ENCODE measurements at regions not wholly inside any gene's neighbourhood (a gene's known extent, or its start where the extent isn't known, plus 50 kb on each side); places are given as distances from the start of the nearest gene placed in this dataset.

- no peaks in the 10 kb centered on the region for H4K20me1 ChIP-seq (ENCODE audit: control insufficient read depth, insufficient read depth, insufficient read length)
- H3K27me3 ChIP-seq (ENCODE audit: insufficient read depth, low read length), result no peaks in the 10 kb centered on the region
- Mint-ChIP-seq H3K4me1 (peaks cover 29 to 48% of the 10 kb centered on the region in 2 experiments), H3K36me3 (ENCODE audit: insufficient read depth in 1 of 3, low read depth in 3 of 3) (peaks cover 3 to 15% (median 10%) of the 10 kb centered on the region in 3 experiments; a peak in 5 of 7 replicates), H3K4me3 (no peak overlapping the region), H3K27ac (no peak overlapping the region), H3K27me3 (ENCODE audit: low read depth) (no peaks in the 10 kb centered on the region), H3K9me3 (peaks cover 10 to 12% of the 10 kb centered on the region in 2 experiments)
- H2AK5ac ChIP-seq (ENCODE audit: insufficient read length, low read length), result no peak overlapping the region
- no peak overlapping the region for H3K56ac ChIP-seq (ENCODE audit: insufficient read length, low read depth, low read length)
- no peak overlapping the region for H2BK12ac ChIP-seq (ENCODE audit: insufficient read length, low read depth, low read length)
- H3K27ac ChIP-seq (ENCODE audit: insufficient read length, low read depth, low read length), result no peak overlapping the region
- H3K14ac ChIP-seq (ENCODE audit: insufficient read depth, low read length), result no peak overlapping the region
- no peak overlapping the region for H2AFZ ChIP-seq (ENCODE audit: low read length)
- DNase-seq, result no peak
- H3K18ac ChIP-seq (ENCODE audit: insufficient read length, low read depth, low read length), result no peak overlapping the region
- no peaks in the 10 kb centered on the region for H3K23me2 ChIP-seq (ENCODE audit: insufficient read length, low read depth, low read length, poor library complexity, severe bottlenecking)
- H3K4me1 ChIP-seq (ENCODE audit: insufficient read depth, low read length), result peaks cover 9% of the 10 kb centered on the region; the same call in 1 of the 2 replicates
- no peak overlapping the region for H3T11ph ChIP-seq (ENCODE audit: low read length)
- H2BK5ac ChIP-seq (ENCODE audit: insufficient read length, low read length), result no peak overlapping the region
- no peak overlapping the region for H4K8ac ChIP-seq (replicated peaks; ENCODE audit: insufficient read length, low read depth, low read length)
- no peak overlapping the region for H4K91ac ChIP-seq (ENCODE audit: insufficient read length, low read depth, low read length)
- no peaks in the 10 kb centered on the region for H3K9me3 ChIP-seq (ENCODE audit: control insufficient read depth, low read depth, low read length)
- no peak overlapping the region for H2BK15ac ChIP-seq (ENCODE audit: low read depth, low read length)
- no peak overlapping the region for H2BK20ac ChIP-seq (ENCODE audit: low read depth, low read length, poor library complexity, severe bottlenecking)
- H3K9ac ChIP-seq (ENCODE audit: extremely low read depth, insufficient read length, low read length), result no peak overlapping the region
- no peak overlapping the region for H3K4me2 ChIP-seq (ENCODE audit: insufficient read depth, insufficient read length, low read length)
- no peak overlapping the region for H3K23ac ChIP-seq (ENCODE audit: insufficient read length, low read depth, low read length)
- H3K79me2 ChIP-seq (ENCODE audit: insufficient read depth, low read length), result no peaks in the 10 kb centered on the region
- no peak overlapping the region for H4K5ac ChIP-seq (ENCODE audit: insufficient read length, low read depth, low read length)
- no peak overlapping the region for H2BK120ac ChIP-seq (ENCODE audit: low read depth, low read length, poor library complexity, severe bottlenecking)
- H3K79me1 ChIP-seq (ENCODE audit: insufficient read depth, low read depth, low read length, poor library complexity, severe bottlenecking), result no peaks in the 10 kb centered on the region
- TF ChIP-seq CTCF (conservative IDR thresholded peaks at IDR 0.05), result no peak
- H3K4ac ChIP-seq (ENCODE audit: low read depth, low read length), result no peak overlapping the region
These were observed 177.1 kb upstream of the SEMA6A start for GRCh38 chr5:116751684-116752083.
